Brain microvascular endothelial cell (primary cell): ENCODE measurements at regions not wholly inside any gene's neighbourhood (a gene's known extent, or its start where the extent isn't known, plus 50 kb on each side); places are given as distances from the start of the nearest gene placed in this dataset.
"Not testable (repeated sequence)": the region's sequence is repeated elsewhere in the genome, so short reads cannot be mapped to it uniquely, and the experiment has no call there.

Experiments
- DNase-seq: peaks from one replicate; pipeline ENCODE4 v3.0.0-alpha.2; 2020
- H3K27ac ChIP-seq: fragments of 250-450 bp; sonication (Bioruptor Pico); 2 replicates; pipeline ENCODE4 v1.5.1; 2020; ENCODE audit warnings: mild to moderate bottlenecking, moderate library complexity
- H3K27me3 ChIP-seq: fragments of 250-450 bp; sonication (Bioruptor Pico); replicated peaks from 2 replicates; pipeline ENCODE4 v1.5.1; 2020; ENCODE audit warnings: mild to moderate bottlenecking
- H3K36me3 ChIP-seq: fragments of 250-450 bp; sonication (Bioruptor Pico); replicated peaks from 2 replicates; pipeline ENCODE4 v1.5.1; 2020; ENCODE audit warnings: mild to moderate bottlenecking
- H3K4me3 ChIP-seq: 2 replicates; pipeline ENCODE4 v1.5.1; 2011; ENCODE audit warnings: low read depth, mild to moderate bottlenecking, control low read depth, low read length, moderate library complexity
- in situ Hi-C: cut with HindIII; loops from 2 replicates; pipeline ENCODE4 v1.10.0; 2017; ENCODE audit warnings: low sequenced_read_pairs, low pct_ligation_motif_present
- TF ChIP-seq, protein P1 (sequence below): IDR thresholded peaks from 2 replicates; pipeline ENCODE4 v1.5.1; 2011; ENCODE audit warnings: low read depth, mild to moderate bottlenecking, moderate library complexity, low read length, control low read depth, inconsistent platforms; ENCODE audit errors: missing control alignments

DNA sequence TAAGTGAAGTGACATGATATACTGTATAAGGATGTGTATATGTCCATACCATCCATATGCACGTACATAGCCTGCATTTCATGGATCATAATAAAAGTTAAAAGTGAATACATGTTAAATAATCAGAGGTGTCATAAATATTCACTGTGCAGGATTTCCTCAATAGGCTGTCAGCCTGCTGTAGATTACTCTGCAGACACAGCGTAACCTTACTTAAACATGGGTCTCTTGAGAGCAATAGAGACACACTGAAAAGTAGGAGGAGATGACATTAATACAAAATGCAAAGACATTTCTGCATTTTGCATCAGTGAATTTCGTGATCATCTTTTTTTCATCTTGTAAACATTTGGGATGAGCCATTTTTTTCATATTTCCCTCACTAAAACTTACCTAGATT lies 955.2 kb upstream of the DIAPH2 start:
- Histone ChIP-seq H3K27me3 (no peaks in the 10 kb centered on the region), H3K27ac (no peak overlapping the region), H3K4me3 (no peak overlapping the region), H3K36me3 (no peaks in the 10 kb centered on the region)
- in situ Hi-C loops = no loop called here
- DNase-seq = no peak
- TF ChIP-seq, protein P1, sequence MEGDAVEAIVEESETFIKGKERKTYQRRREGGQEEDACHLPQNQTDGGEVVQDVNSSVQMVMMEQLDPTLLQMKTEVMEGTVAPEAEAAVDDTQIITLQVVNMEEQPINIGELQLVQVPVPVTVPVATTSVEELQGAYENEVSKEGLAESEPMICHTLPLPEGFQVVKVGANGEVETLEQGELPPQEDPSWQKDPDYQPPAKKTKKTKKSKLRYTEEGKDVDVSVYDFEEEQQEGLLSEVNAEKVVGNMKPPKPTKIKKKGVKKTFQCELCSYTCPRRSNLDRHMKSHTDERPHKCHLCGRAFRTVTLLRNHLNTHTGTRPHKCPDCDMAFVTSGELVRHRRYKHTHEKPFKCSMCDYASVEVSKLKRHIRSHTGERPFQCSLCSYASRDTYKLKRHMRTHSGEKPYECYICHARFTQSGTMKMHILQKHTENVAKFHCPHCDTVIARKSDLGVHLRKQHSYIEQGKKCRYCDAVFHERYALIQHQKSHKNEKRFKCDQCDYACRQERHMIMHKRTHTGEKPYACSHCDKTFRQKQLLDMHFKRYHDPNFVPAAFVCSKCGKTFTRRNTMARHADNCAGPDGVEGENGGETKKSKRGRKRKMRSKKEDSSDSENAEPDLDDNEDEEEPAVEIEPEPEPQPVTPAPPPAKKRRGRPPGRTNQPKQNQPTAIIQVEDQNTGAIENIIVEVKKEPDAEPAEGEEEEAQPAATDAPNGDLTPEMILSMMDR = no peak

DNA sequence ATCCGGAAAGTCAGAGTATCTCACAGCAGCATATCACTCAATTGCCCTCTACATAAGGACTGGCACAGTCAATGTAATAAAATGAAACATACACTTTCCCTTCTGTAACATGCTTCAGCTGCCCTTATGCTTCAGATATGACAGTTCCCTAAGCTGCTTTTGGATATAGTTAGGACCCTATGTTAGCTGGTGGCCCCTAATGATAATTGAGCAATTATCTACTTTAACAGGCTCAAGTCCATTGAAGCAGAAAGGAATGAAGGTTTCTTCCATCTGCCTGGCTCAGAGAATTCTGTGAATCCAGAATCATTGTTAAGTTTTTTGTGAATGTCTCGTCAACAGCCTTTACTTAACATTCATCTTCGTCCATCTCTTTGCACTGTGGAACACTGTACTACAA lies 951.2 kb upstream of the DIAPH2 start:
- TF ChIP-seq, protein P1 = no peak
- Histone ChIP-seq H3K27ac (no peak overlapping the region), H3K36me3 (no peaks in the 10 kb centered on the region), H3K27me3 (no peaks in the 10 kb centered on the region), H3K4me3 (no peak overlapping the region)
- no peak for DNase-seq
- in situ Hi-C loops = no loop called here

- in situ Hi-C loops = no loop called here
- H3K36me3 ChIP-seq = no peaks in the 10 kb centered on the region
- TF ChIP-seq, protein P1 = no peak
- H3K4me3 ChIP-seq = no peak overlapping the region
- H3K27ac ChIP-seq = no peak overlapping the region
- DNase-seq = no peak
- H3K27me3 ChIP-seq = no peaks in the 10 kb centered on the region
Measured at GRCh38 chrX:95754411-95754810, 930.2 kb upstream of the DIAPH2 start.

DNA sequence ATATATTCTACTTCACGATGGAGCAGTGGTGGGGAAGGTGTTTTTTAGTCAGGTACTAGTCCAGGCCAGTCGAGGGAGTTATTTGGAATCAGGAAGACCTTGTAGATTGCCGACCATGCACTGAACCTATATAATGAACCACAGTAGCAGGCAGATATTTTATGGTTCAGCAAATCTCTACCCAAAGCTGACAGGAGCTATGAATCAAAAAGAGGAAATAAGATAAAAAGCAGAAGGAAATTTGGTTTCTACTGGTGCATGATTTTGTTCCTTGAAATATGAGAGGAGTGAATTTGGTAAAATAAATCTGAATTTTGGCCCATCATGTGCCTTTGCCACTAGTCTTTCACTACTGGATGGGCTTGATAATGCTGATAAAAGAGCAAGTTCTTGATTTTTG lies 924.3 kb upstream of the DIAPH2 start:
- in situ Hi-C loops = no loop called here
- TF ChIP-seq, protein P1 = no peak
- Histone ChIP-seq H3K4me3 (no peak overlapping the region), H3K27ac (no peak overlapping the region), H3K36me3 (no peaks in the 10 kb centered on the region), H3K27me3 (no peaks in the 10 kb centered on the region)
- no peak for DNase-seq

GRCh38 chrX:95762716-95763115 lies 921.9 kb upstream of the DIAPH2 start:
- no peaks in the 10 kb centered on the region for H3K36me3 ChIP-seq
- no peaks in the 10 kb centered on the region for H3K27me3 ChIP-seq
- no peak overlapping the region for H3K4me3 ChIP-seq
- in situ Hi-C loops = no loop called here
- TF ChIP-seq, protein P1 = peak; percentile 11
- DNase-seq = no peak
- no peak overlapping the region for H3K27ac ChIP-seq

DNA sequence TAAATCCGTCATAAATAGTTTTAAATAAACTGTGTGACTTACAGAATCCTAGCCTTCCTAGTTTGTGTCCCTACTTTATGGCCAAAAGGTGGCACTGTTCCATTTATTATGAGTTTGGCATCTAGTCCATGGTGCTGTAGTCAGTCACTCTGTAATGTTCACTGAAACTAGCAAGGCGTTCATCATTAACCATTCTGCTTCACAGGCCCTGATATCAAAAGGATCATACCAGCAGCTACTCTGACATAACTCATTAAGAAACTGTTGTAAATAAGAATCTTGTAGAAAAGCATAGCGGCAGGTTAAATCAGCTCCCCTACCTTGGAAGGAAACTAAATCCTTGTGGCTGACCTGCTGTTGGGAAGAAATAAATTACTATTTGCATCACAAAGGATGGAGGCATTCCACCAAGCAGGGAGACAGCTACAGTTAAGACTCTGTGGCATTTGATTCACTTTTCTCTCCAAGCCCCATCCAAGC lies 919.6 kb upstream of the DIAPH2 start:
- Histone ChIP-seq H3K4me3 (no peak overlapping the region), H3K27me3 (no peaks in the 10 kb centered on the region), H3K27ac (no peak overlapping the region), H3K36me3 (no peaks in the 10 kb centered on the region)
- in situ Hi-C loops = no loop called here
- TF ChIP-seq, protein P1 = peak; percentile 47
- DNase-seq = peak; percentile 7

- H3K27ac ChIP-seq, DNase-seq, in situ Hi-C loops, H3K36me3 ChIP-seq, H3K4me3 ChIP-seq, H3K27me3 ChIP-seq: not testable (repeated sequence)
Measured at GRCh38 chrX:95771198-95771597, 913.4 kb upstream of the DIAPH2 start.
